Ureter (tissue), 1 donor: ENCODE measurements at regions not wholly inside any gene's neighbourhood (a gene's known extent, or its start where the extent isn't known, plus 50 kb on each side); places are given as distances from the start of the nearest gene placed in this dataset.
"Not testable (repeated sequence)": the region's sequence is repeated elsewhere in the genome, so short reads cannot be mapped to it uniquely, and the experiment has no call there.

ENCODE experiments used
- DNase-seq: peaks from one replicate; pipeline ENCODE4 v3.0.0-alpha.2; 2020; ENCODE audit warnings: low spot score
- donor health status: DM: yes; HTN: yes; CAD: no.

DNA sequence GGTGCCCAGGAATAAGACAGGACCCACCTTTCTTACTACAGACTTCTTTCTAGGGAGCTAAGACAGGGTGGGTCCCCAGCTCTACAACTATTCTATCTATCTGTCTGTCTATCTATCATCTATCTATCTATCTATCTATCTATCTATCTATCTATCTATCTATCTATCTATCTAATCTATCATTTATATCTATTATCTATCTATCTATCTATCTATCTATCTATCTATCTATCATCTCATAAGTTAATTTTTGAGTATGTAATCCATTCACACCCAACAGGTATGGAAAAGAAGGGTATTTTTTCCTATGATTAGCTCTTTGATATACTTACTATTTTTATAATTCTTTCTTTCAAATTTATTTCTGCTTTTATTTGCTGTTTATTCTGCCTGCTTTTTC, 55.9 kb downstream of the BAMBI start:
- DNase-seq = no peak

DNA sequence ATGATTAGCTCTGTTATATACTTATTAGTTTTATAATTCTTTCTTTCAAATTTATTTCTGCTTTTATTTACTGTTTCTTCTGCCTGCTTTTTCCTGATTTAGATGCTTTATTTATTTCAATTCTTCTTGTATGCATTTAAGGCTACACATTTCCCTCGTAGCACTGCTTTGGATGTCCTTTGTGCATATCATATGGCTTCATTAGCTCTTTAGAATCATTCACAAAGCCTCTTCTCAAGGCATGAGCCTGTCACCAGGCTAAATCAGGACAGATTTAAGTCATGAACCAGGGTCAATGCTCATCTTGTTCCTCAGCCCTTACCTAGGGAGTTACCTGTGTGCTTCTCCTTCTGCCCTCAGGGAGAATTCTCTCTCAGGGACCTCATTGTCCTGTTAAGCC, 56.3 kb downstream of the BAMBI start:
- DNase-seq = no peak

DNA sequence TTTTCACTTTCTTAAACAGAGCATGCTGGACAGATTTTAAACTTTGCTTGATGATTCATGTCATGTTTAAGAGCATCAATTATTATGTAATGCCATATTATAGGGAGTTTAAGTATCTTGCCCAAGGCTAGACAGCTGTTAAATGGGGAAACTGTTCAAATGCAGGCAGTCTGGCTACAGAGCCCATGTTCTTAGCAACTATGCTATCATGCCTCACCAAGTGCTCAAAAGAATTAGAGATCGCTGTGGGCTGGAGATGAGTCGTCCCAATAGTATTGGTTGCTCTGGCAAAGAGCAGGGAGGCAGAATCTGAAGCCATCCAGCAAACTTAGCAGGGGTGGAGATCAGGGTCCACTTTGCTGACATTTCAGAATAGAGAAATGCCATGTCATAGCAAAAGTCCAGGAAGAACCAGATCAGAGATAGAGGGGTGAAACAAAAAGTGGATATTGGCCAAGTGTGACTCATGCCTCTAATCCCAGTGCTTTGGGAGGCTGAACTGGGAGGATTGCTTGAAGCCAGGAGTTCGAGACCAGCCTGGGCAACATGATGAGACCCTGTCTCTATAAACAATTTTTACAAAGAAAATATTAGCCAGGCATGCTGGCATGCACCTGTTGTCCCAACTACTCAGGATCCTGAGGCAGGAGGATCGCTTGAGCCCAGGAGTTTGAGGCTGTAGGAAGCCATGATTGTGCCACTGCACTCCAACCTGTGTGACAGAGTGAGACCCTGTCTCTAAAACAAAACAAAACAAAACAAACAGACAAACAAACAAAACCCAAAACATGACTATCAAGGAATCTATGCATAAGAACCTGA, 57.8 kb downstream of the BAMBI start:
- no peak for DNase-seq

DNA sequence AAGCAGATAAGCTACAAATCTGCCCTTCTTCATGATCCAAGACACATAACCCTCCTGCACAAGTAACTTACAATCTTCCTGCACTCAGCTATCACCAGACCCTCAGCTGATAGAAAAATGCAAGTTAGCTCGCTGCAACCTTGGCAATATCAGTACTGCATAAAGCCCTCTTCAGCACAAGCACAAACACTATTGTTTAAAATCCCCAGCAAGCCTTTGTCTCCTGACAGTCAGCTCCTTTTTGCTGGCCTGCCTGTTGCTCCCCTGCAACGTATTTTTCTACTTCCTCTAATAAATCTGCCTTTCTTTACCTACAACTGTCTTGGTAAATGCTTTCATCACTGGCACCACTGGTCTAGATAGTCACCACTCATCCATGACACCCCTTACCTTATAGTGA, 59.8 kb downstream of the BAMBI start:
- DNase-seq = no peak

DNA sequence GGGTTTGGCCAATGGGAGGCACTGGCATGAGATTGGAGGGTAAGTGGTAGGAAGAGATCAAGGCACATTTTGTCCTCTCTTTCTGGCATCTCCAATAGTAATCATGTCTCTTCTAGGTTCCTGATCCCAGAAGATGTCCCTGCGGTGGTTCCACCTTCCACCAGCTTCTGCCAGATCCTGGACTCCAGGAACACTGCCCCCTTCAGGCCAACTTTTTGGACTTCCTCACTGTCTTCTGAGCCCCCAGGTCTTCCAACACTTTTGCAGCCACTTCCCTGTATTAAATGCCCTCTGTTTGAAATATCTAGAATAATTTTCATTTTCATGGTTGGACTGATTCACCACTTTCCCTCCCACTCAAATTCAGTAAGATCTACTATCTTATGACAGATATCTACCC, 60.9 kb downstream of the BAMBI start:
- no peak for DNase-seq

DNA sequence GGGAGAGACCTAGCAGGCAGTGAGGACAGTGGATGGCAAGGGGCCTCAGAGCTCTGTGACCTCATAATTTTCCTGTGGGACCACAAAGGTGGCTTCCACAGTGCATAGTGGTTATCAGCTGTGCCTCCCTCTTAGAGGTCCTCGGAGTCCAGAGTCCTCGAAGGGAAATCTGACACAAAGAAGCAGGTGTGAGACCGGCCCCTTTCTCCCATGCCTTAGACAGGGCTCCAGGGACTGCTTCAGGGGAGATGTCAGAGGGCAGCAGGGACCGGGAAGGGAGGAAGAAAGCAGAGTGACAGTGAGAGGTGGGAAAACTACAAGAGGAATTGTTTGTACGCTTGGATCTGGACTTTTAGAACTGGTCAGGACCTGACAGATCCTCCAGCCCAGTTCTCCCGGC, 66.3 kb downstream of the BAMBI start:
- DNase-seq = no peak

DNA sequence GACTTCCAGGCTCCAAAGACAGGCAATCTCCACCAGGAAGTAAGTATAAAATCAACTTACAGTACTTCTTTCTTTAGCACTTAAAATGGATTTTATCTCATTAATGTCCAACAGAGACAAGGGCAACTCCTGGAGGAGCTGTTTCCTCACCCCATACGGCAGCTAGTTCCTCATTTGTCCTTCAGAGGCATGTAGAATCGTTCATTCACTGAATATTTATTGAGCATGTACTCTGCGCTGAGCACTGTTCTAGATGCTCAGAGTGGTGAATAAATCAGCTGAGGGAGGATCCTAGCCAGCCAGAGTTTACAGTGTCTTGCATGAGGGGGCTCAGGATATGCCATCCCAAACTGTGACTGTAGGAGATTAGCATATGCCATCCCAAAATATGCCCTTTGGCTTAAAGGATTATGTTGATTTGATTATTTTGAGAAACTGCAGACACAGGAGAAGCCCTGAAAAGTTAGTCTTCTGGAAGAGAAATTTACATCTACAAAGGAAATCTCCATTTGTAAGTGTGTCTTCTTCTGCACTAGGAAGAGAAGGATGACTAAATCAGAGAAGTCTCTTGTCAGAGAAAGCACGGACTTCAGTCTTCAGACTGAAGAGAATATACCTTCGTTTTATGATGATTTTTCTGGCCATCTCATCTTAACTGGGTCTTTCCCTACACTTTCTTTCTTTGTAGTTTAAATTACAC, 66.9 kb downstream of the BAMBI start:
- no peak for DNase-seq

DNA sequence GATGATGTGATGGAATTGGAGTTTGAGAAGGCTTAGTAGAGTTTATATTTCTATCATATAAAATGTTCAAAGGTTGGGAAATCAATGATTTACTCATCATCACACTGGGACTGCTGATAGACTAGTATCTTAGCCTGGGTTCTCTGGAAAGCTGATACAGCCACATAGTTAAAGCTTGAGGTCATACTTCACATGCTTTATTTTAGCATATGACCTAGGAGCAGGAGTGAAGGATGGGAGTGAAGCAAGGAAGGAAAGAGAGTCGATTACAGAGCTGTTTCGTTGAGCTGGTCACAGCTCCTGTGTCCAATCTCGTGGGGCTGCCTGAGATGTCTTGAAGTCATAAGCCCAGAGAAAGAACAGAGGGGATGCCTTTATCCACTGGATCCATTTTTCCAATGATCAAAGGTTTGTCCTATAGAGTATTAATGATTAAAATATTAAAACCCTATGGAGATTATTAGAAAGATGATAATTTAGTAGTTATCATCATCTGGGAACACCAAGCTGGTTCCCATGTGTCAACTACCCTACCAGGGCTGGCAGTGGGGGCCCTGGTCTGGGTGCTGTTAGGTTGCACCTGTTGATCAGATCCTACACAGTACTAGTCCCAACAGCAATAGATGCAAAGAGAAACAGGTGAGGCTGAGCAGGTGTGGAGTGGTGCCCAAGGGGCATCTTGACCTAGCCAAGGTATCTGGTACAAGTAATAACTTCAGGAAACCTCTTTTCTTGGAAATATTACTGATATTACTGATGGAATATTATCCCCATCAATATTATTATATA, 77.8 kb downstream of the BAMBI start:
- no peak for DNase-seq

DNA sequence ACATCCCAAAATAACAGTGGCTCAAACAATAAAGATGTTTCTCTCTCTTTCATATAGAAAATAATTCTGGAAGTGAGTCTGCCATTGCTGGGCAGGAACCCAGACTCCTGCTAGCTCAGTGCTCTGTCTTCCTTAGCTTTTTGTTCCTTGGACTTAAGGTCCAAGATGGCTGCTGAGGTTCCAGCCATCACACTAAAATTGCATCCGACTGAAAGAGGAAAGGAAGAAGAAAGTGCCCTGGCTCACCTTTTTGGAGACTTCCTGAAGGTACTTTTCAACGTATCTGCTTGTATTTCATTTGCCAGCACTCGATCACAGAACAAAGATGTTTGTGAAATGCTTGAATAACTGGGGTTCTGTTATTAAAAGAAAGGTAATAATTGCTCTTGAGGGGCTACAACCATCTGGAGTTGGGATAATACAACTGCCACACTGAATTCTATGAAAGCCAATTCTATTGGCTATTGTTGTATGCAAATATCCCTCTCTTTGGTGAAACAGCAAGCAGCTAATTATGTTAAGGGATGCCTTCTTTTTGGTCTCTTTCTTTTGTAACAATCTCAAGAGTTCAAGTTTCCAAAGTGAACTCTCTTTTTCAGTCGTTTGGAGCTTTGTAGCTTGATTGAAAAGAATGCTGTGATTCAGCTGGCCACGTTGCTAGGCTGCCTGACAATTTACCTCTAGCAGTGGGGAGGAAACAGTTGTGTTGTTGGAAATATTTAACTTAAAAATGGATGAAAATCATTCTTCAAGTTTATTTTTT, 83.9 kb downstream of the BAMBI start:
- no peak for DNase-seq

DNA sequence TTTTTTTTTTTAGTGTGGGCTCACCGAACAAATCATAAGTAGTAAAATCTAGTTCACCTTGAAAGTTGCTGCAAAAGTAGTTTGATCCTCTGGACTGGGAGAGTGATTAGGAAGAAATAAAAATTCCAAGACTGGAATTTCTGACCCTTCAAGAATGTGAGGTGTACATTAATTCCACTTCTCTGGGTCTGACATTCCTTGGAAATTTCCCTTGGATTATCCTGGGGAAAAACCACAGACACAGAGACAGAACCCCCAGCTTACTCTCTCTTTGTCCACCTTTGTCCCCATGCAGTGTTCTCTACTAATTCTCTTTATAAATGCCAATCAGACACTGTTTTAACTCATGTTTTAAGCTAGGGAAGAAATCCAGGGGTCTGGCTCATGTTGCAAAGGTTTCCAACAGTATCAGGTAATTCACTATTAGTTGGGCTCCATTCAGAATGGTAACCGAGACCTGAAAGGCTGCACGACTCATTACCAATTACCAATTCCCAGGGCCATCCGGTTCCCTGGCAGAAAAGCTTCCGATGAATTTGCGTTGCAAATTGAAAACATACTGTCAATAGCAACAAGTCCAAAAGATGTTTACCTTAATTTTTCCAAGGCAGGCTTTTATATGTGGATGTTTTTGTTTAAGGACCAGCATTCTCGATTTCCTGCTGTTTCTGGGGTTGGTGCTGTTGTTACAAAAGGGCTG, 86.3 kb downstream of the BAMBI start:
- DNase-seq = no peak

DNA sequence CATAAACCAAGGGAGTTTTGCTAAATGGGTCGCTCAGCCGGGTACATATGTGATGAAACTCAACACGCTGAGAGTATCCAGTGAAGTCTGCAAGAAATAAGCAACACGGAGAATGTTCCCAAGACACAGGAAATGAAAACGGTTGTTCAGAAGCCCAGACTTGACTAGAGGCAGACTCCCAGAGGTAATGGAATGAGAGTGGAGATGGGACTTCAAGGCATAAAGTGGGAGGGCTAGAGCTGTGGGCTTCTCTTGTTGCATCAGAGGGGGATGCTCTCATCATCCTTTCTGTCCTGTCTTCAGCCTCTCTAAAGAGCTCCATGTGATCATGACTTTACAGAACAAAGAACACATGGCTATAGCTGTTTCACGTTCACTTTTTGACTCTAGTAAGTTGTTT, 88.3 kb downstream of the BAMBI start:
- no peak for DNase-seq

DNA sequence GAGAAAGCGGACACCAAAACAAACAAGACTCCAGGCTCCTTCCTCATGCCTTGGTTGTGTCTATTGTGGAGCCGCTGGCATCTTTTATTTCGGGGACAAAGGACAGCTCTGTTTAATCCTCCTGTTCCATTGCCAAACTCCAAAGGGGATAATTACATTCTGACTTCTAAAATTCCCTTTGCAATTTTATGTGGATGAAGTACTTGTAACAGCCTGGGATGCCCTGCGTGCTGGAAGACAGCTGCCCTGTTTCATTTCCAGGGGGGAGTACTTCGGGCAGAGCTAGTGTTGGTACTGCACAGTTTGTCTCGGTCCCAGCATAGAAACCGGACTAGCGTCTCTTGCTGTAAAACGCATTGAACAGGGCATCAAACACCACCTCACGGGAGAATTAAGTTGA, 90.9 kb downstream of the BAMBI start:
- DNase-seq = no peak

DNA sequence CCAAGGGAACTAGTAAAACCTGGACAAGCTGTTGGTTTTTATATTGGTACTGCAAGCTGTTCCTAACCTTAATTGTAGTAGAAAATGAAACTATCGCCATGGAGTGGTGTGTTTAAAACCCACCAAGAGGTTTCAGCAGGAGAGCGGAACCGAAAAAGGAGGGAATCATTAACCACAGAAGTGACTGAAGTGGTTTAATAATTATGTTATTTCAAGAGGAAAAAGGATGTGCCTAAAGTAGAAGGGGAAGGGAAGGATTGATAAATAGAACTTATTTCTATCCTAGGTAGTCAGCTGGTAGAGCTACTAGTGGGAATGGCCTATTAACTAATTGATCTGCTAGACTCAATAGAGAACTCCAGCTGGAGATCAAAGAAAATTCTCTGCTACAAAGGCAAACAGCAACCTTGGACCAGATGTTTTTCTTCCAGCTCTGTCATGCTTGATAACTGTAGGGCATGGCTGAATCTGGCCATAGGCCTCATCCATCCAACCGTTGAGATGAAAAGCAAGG, 91.8 kb downstream of the BAMBI start:
- DNase-seq = no peak

DNA sequence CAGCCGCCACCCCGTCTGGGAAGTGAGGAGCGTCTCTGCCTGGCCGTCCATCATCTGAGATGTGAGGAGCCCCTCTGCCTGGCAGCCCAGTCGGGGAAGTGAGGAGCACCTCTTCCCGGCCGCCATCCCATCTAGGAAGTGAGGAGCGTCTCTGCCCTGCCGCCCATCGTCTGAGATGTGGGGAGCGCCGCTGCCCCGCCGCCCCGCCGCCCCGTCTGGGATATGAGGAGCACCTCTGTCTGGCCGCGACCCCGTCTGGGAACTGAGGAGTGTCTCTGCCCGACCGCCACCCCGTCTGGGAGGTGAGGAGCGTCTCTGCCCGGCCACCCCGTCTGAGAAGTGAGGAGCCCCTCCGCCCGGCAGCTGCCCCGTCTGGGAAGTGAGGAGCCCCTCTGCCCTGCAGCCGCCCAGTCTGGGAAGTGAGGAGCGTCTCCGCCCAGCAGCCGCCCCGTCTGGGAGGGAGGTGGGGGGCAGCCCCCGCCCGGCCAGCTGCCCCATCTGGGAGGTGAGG, 94.3 kb downstream of the BAMBI start:
- not testable (repeated sequence) for DNase-seq

DNA sequence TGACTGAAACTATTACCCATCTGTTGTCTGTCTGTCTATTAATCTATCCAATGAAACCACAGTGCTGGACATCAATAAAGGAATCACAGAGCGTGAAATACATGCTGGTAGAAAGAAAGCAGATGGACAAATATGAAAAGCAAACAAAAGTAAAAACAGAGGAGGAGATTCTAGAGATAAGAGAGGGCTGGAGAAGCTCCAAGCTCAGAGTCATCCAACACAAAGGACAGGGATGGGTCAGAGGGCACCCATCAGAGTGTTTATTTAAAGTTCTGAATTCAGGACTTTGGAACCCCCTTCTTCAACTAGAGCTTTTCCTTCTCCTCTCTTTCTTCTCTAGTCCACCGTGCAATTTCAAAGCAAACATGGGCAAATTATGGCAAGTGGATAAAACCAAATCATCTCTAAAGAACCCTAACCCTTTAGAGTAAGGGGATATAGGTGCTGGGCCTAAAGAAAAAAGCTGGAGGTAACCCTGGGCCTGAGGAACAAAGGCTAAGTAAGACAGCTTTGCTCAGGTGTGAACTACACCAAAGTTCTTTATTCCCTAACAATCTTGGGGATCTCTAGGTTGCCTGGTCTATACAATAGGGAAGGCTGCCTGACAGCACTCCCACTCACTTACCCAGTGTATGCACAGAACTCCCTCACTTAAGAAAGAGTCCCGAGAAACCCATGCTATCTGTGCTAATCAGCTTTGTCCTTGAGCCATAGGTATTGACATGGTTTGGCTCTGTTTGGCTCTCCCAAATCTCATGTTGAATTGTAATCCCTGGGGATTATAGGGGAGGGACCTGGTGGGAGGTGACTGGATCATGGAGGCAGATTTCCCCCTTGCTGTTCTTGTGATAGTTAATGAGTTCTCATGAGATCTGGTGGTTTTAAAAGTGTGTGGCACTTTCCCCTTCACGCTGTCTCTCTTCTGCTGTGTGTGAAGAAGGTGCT, 97.0 kb downstream of the BAMBI start:
- no peak for DNase-seq

DNA sequence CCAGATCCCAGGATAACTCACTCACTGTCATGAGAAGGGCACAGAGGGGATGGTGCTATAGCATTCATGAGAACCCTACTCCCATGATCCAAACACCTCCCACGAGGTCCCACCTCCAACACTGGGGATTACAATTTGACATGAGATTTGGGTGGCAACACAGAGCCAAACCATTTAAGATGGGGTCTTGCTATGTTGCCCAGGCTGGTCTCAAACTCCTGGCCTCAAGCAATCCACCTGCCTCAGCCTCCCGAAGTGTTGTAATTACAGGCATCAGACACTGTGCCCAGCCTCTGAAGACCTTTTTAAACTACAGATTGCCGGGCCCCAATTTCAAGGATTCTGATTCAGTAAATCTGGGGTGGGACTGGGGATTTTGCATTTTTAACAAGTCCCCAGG, 98.5 kb downstream of the BAMBI start:
- no peak for DNase-seq

DNA sequence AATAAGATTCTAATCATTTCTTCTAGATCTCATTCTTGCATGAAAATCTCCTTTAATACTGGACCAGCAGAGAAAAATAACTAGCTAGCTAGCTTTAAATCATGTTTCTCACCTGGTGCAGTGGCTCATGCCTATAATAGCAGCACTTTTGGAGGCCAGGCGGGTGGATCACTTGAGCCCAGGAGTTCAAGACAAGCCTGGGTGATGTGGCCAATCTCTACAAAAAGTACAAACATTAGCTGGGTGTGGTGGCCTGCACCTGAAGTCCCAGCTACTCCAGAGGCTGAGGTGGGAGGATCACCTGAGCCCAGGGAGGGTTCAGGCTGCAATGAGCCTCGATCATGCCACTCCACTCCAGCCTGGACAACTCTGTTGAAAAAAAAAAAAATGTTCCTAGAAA, 99.2 kb downstream of the BAMBI start:
- no peak for DNase-seq

DNA sequence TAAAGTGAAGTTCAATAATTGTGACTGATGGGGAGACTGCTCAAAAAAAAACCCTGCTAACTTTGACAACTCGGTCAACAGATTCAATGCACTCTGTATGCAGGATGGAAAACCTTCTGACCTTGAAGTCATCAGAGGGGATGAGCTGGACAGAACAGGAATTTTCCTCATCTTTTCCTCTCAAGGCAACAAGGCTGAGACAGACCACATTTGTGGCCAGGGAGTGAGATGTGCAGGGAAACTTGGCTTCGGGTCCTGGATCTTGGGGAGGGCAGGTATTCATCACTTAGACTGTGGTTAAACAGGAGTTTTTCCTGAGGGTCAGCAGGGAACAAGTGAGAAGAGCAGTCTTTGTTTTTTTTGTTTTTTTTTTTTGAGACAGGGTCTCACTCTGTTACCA, 100.6 kb downstream of the BAMBI start:
- DNase-seq = no peak

DNA sequence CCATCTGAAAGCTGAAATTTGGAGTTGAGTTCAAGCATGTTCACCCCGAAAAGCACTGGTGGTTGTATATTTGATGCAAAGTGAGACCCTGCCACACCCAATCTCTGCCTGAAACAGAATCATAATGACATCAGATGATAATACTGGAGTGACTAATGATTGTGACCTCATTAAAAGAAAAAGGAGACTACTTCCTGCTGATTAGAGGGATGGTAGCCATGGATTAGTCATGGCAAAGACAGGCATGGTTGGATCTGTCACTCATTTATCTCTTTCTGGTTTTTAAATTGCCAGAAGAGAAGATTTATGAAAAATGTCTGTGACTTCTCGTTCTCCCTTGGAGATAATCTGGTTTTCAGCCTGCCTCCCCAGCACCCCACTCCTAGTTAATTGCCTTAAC, 101.2 kb downstream of the BAMBI start:
- DNase-seq = no peak

DNA sequence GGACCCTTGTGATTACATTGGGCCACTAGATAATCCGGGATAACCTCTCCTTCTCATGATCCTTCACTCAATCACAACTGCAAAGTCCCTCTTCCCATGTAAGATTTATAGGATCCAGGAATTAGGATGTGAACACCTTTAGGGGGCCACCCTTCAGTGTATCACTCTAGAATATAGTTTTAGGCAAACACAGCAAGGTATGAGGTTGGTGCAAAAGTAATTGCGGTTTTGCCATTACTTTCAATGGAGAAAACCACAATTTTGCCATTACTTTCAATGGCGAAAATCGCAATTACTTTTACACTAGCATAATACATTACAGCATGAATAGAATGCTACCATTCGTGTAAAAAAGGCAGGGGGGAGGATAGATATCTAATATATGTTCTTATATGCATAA, 104.0 kb downstream of the BAMBI start:
- no peak for DNase-seq
